ENCODE measurements at regions not wholly inside any gene's neighbourhood (a gene's known extent, or its start where the extent isn't known, plus 50 kb on each side); places are given as distances from the start of the nearest gene placed in this dataset.

- TF ChIP-seq CTCF (IDR thresholded peaks at IDR 0.05) (no peak), EZH2 (IDR thresholded peaks at IDR 0.05; ENCODE audit: borderline replicate concordance, insufficient read depth, low read depth, low read length, poor library complexity, severe bottlenecking) (no peak)
Measured at GRCh38 chr6:166677941-166678340, 50.9 kb upstream of the RPS6KA2 start.

All from B cell (primary cell).